NT2/D1 (cell line): ENCODE measurements at regions not wholly inside any gene's neighbourhood (a gene's known extent, or its start where the extent isn't known, plus 50 kb on each side); places are given as distances from the start of the nearest gene placed in this dataset.

Source experiments
- DNase-seq: peaks from one replicate; pipeline ENCODE4 v3.0.0-alpha.2; 2011; ENCODE audit warnings: low read depth, low spot score
- H3K27me3 ChIP-seq: 2 replicates; pipeline ENCODE4 v1.6.0; 2011; ENCODE audit warnings: mild to moderate bottlenecking; ENCODE audit not compliant: insufficient read length, insufficient read depth
- H3K36me3 ChIP-seq: 2 replicates; pipeline ENCODE4 v1.6.1; 2011; ENCODE audit warnings: mild to moderate bottlenecking, low read length, mixed read lengths; ENCODE audit not compliant: insufficient read depth, insufficient read length
- H3K4me1 ChIP-seq: 2 replicates; pipeline ENCODE4 v1.5.1; 2011; ENCODE audit not compliant: insufficient read depth, insufficient read length
- H3K4me3 ChIP-seq: 2 replicates; pipeline ENCODE4 v1.5.1; 2011; ENCODE audit warnings: low read depth; ENCODE audit not compliant: insufficient read length
- H3K9ac ChIP-seq: 2 replicates; pipeline ENCODE4 v1.6.0; 2011; ENCODE audit warnings: low read depth; ENCODE audit not compliant: insufficient read length
- H3K9me3 ChIP-seq: 2 replicates; pipeline ENCODE4 v1.5.1; 2011; ENCODE audit warnings: mild to moderate bottlenecking, low read length; ENCODE audit not compliant: insufficient read depth
- SUZ12 ChIP-seq: IDR thresholded peaks from 2 replicates; pipeline ENCODE4 v1.6.1; 2011; ENCODE audit not compliant: insufficient read length, insufficient read depth; ENCODE audit errors: extremely low read depth
- YY1 ChIP-seq: IDR thresholded peaks from 2 replicates; pipeline ENCODE4 v1.6.1; 2011; ENCODE audit not compliant: insufficient read length, insufficient read depth
- ZNF274 ChIP-seq: IDR thresholded peaks from 2 replicates; pipeline ENCODE4 v1.6.1; 2011; ENCODE audit warnings: mild to moderate bottlenecking, low read depth, low read length

DNA sequence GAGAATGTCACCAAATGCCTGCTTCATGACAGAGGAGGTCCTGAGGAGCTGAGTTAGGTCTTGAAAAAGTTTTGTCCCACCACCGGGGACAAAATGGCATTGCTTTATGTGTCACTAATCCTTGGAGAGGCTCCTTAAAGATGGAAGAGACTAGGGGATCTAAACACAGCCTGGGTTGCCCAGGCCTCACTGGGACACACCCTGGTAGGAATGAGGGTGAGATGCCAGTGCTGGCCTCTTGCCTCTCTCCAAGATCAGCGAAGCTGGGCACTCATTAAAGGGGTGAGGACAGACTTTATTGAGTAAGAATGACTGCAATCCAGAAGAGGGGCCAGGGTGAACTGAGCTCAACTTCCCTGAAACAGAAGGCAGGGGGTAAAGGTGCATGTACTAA is 58.5 kb upstream of the KLF13 start:
- Histone ChIP-seq H3K9me3 (no peaks in the 10 kb centered on the region), H3K27me3 (no peaks in the 10 kb centered on the region), H3K4me3 (no peak overlapping the region), H3K9ac (no peak overlapping the region), H3K36me3 (no peaks in the 10 kb centered on the region), H3K4me1 (peaks cover 8% of the 10 kb centered on the region)
- TF ChIP-seq YY1: no peak
- no peak for DNase-seq

DNA sequence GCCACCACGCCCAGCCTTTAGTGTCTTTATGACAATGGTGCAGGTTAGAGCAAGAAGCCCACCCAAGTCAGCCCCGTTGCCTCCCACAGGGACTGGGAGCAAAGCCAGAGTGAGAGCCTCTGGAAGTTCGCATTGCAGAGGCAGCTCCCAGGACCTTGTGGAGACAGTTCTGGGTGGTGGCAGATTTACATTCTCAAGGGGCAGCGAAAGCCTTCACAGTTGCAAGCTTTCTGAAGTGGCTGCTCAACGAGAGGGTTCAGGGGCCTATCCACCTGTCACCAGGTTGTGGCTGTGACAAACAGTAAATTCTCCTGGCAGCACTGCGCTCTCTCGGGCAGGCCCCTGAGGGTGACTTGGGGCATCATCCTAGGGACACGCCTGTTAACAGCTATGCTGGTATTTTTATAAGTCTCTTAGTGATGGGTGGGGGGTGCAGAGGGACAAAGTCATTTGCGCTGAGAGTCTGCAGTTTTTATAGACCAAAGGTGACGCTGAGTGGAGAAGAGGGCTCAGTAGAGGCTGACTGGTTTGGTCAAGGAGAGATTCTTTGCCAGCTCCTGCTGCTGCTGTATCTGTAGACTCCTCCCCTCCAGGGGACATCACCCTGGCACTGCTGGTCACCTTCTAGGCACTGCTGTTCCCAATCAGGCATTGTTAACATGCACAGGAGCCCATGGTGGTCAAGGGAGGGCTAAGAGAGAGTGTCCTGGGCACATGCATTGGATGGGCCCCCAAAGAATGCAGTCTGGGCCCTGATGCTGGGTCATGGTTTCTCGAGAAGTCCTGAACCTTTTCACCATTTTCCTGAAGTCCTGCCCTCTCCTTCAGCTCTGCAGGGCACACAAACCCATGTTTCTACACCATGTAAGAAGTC is 57.5 kb upstream of the KLF13 start:
- no peak for TF ChIP-seq SUZ12
- TF ChIP-seq YY1: no peak
- no peak for TF ChIP-seq ZNF274
- H3K9ac ChIP-seq: no peak overlapping the region

DNA sequence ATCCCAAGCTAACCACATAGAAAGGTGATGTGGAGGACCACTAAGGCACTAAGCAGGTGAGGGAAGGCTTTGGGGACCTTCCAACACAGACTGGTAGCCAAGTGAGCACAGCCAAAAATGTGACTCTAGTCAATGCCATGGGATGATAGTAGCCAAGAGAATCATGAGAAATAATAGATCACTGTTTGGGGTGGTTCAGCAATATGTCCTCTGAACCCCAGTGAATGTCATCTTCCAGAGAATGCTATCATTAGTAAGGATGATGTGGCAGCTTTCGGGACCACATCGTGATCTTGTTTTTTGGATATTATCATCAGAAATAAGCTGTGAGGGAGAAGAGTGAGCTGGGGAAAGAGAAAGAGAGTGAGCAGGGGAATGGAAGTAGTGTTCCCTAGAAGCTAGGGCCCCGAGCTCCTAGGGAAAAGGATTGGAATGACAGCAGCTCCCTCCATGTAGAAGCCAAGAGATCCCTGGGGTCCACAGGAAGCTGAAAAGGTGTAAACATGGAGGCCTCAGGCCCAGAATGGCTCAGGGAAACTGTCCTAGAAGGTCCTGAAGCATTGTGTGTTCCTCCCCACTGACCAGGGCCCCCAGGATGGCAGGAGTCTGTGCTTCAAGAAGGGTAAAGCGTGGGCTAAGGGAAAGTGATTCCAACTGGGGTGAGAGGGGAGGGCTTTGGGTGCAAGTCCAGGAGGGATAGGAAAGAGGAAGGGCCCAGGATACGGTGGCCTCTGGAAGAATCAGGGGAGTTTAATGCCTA is 56.6 kb upstream of the KLF13 start:
- Histone ChIP-seq H3K36me3 (no peaks in the 10 kb centered on the region), H3K4me3 (no peak overlapping the region), H3K9ac (no peak overlapping the region), H3K4me1 (peaks cover 11% of the 10 kb centered on the region), H3K27me3 (no peaks in the 10 kb centered on the region), H3K9me3 (no peaks in the 10 kb centered on the region)
- TF ChIP-seq ZNF274: no peak
- no peak for TF ChIP-seq YY1
- TF ChIP-seq SUZ12: no peak
- no peak for DNase-seq

More for the DNA sequence above, 57.5 kb upstream of the KLF13 start:
- no peaks in the 10 kb centered on the region for H3K9me3 ChIP-seq
- H3K27me3 ChIP-seq: no peaks in the 10 kb centered on the region
- peaks cover 11% of the 10 kb centered on the region for H3K4me1 ChIP-seq
- no peak overlapping the region for H3K4me3 ChIP-seq
- no peaks in the 10 kb centered on the region for H3K36me3 ChIP-seq
- DNase-seq: no peak

DNA sequence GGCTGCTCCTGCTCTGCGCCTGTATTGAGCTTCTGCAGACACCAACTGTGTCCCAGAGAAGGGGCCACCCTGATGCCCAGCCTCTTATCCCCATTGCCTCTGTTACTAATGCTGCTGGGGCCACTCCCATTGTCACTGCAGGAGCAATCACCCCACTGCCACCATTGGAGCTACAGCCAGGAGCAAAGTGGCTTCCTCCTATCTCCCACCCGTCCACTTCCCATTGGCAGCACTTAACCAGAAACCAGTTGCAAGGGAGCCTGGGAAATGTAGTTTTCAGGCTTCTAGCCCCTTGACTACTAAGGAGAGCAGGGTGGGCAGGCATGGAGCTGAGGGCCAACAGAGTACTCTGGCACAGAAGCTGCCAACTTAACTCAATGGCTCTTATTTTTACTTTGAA is 55.9 kb upstream of the KLF13 start:
- Histone ChIP-seq H3K27me3 (no peaks in the 10 kb centered on the region), H3K36me3 (no peaks in the 10 kb centered on the region), H3K4me3 (no peak overlapping the region), H3K9ac (no peak overlapping the region), H3K4me1 (peaks cover 8% of the 10 kb centered on the region), H3K9me3 (no peaks in the 10 kb centered on the region)
- TF ChIP-seq SUZ12 (no peak), YY1 (no peak), ZNF274 (no peak)
- DNase-seq: peak; percentile 23

DNA sequence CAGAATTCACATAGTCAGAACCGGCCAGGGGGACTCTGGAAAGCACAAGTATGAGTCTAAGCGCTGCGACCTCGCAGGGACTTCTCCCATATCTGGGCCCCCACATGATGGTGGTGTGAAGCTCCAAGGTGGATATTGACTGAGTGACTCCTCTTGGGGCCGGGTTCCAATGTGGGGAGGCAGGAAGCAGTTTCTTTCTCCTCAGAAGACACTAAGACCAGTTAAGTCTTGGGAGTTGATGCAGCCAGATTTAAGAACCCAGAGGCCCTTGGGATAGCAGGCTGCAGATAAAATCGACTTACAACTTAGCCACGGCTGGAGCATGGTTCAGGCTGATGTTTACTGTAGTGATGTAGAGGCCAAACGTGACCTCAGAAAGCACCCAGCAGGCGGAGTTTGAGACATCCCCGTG is 55.4 kb upstream of the KLF13 start:
- Histone ChIP-seq H3K9ac (no peak overlapping the region), H3K4me3 (no peak overlapping the region), H3K36me3 (no peaks in the 10 kb centered on the region), H3K27me3 (no peaks in the 10 kb centered on the region), H3K9me3 (no peaks in the 10 kb centered on the region), H3K4me1 (peaks cover 6% of the 10 kb centered on the region)
- DNase-seq: no peak
- no peak for TF ChIP-seq ZNF274
- TF ChIP-seq SUZ12: no peak
- no peak for TF ChIP-seq YY1

DNA sequence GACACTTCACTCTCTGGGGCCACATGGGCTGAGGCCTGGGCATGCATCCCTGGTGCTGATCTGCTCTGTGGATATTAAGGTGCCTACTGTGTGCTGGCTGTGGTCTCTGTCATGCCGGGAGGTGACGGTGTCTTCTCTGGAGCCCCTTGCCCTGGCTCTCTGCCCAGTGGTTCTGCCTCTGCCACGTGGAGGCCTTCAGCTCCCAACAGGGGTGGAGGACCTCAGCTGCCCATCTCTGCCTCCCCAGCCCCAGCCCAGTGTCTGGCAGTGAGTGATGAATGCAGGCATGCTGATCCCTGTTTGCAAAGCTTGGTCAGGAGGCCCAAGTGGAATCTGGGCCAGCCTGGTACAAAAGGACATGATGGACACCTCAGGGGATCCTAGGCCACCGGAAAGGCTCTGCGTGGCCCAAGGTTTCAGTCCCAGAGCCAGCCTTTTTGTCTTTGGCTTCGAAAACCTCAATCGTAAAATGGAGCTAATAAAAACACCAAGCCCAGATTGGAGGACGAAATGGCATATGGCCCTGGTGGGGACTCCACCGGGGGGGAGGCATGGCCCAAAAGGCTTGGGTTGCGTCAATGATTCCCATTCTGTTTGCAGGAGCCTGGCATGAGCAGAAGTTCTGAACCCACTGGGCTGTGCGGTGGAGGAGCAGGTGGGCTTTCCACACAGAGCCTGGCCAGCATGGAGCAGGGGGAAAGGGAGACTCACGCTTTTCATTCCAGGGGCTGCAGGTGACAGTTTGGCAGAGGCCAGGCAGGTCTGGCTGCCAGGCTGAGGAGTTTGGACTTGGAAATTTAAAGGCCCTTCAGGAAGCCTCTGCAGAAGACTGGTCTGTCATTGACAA is 54.7 kb upstream of the KLF13 start:
- no peaks in the 10 kb centered on the region for H3K27me3 ChIP-seq
- no peaks in the 10 kb centered on the region for H3K9me3 ChIP-seq
- H3K36me3 ChIP-seq: no peaks in the 10 kb centered on the region
- H3K4me3 ChIP-seq: no peak overlapping the region
- no peak for DNase-seq
- no peak overlapping the region for H3K9ac ChIP-seq
- no peak for TF ChIP-seq ZNF274
- no peak for TF ChIP-seq SUZ12
- no peak for TF ChIP-seq YY1
- H3K4me1 ChIP-seq: peaks cover 6% of the 10 kb centered on the region
